ENCODE measurements at regions not wholly inside any gene's neighbourhood (a gene's known extent, or its start where the extent isn't known, plus 50 kb on each side); places are given as distances from the start of the nearest gene placed in this dataset.

DNA sequence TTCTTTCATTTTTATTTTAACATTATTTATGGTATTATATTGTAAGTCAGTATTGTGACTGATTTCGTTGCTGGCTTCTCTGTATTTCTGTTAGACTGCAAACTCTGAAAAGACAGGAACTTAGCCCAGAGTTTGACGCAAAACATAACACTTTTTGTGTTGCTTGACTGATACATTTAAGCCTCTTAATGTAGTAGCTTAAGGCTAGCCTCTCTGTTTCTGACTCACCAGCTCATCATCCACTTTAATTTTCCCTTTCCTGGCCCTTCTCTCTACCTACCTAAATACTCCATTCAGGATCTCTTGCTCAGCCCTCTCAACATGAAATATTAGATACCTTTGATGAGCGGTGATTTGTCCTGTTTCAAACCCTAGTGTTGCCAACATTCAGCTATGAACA lies 420.6 kb downstream of the LRFN5 start:
- no peak overlapping the region for H3K4me2 ChIP-seq (ENCODE audit: low read length)
- no peak overlapping the region for H3K27ac ChIP-seq (ENCODE audit: low read depth, low read length)
- no peaks in the 10 kb centered on the region for H3K79me2 ChIP-seq (ENCODE audit: control insufficient read depth, low read length)
- H3K36me3 ChIP-seq (ENCODE audit: control insufficient read depth, low read length), result no peaks in the 10 kb centered on the region
- H3K4me3 ChIP-seq (ENCODE audit: low read length), result no peak overlapping the region
- H3K9me2 ChIP-seq (replicated peaks; ENCODE audit: control insufficient read depth, low read length), result no peaks in the 10 kb centered on the region
- H3F3A ChIP-seq (ENCODE audit: control insufficient read depth, insufficient read depth), result no peaks in the 10 kb centered on the region
- no peaks in the 10 kb centered on the region for H3K27me3 ChIP-seq (ENCODE audit: control insufficient read depth, low read length)
- no peak for TF ChIP-seq CTCF (IDR thresholded peaks at IDR 0.05; ENCODE audit: low read depth, low read length, poor library complexity, severe bottlenecking)
- no peak for TF ChIP-seq EZH2phosphoT487 (IDR thresholded peaks at IDR 0.05; ENCODE audit: borderline replicate concordance, low read length)
- peaks cover 23% of the 10 kb centered on the region for H3K4me1 ChIP-seq (ENCODE audit: control insufficient read depth, low read length)
- no peaks in the 10 kb centered on the region for H4K20me1 ChIP-seq (ENCODE audit: control insufficient read depth, insufficient read depth, low read depth, low read length)
- H3K9me3 ChIP-seq (ENCODE audit: control insufficient read depth, insufficient read depth, low read length), result no peaks in the 10 kb centered on the region

DNA sequence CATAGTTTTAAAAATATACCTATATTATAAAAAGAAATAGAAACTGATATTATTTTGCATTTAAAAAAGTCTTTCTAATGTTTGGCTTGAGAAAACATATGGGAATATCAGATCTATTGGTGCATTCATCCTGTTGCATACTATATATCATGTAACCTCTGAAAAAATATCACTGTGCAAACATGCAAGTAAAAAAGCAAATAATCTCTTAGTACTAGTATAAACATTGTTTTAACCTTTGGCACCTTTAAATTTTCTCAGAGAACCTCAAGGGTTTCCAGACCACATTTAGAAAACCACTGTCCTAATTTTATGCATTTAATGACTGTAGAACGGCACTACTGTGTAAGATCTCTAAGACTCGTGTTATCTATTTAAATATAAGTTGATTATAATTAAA lies 416.8 kb downstream of the LRFN5 start:
- no peaks in the 10 kb centered on the region for H3F3A ChIP-seq (ENCODE audit: control insufficient read depth, insufficient read depth)
- H3K9me3 ChIP-seq (ENCODE audit: control insufficient read depth, insufficient read depth, low read length), result no peaks in the 10 kb centered on the region
- H3K4me1 ChIP-seq (ENCODE audit: control insufficient read depth, low read length), result peaks cover 46% of the 10 kb centered on the region
- H3K36me3 ChIP-seq (ENCODE audit: control insufficient read depth, low read length), result no peaks in the 10 kb centered on the region
- no peaks in the 10 kb centered on the region for H4K20me1 ChIP-seq (ENCODE audit: control insufficient read depth, insufficient read depth, low read depth, low read length)
- no peak overlapping the region for H3K4me3 ChIP-seq (ENCODE audit: low read length)
- H3K79me2 ChIP-seq (ENCODE audit: control insufficient read depth, low read length), result no peaks in the 10 kb centered on the region
- no peaks in the 10 kb centered on the region for H3K9me2 ChIP-seq (replicated peaks; ENCODE audit: control insufficient read depth, low read length)
- no peak overlapping the region for H3K27ac ChIP-seq (ENCODE audit: low read depth, low read length)
- TF ChIP-seq CTCF (IDR thresholded peaks at IDR 0.05; ENCODE audit: low read depth, low read length, poor library complexity, severe bottlenecking), result no peak
- no peak for TF ChIP-seq EZH2phosphoT487 (IDR thresholded peaks at IDR 0.05; ENCODE audit: borderline replicate concordance, low read length)
- H3K4me2 ChIP-seq (ENCODE audit: low read length), result no peak overlapping the region
- H3K27me3 ChIP-seq (ENCODE audit: control insufficient read depth, low read length), result no peaks in the 10 kb centered on the region

DNA sequence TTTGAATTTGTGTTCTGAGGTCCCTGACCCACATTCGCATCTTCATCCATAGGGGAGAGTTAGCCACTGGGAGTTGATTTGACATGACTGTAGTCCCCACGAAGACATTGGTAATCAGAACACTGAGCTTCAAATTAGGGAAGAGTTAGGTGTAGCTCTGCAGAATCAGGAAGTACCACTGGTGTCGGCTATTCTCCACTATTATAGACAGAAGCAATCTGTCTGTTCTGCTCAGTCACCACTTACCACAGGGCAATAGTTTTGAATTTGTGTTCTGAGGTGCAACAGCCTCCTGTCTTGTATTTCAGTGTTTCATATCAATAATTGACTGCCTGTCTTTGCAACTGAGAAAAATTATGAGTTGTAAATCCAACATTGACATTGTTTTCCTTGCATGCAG lies 407.6 kb downstream of the LRFN5 start:
- TF ChIP-seq EZH2phosphoT487 (IDR thresholded peaks at IDR 0.05; ENCODE audit: borderline replicate concordance, low read length), result no peak
- no peak for TF ChIP-seq CTCF (IDR thresholded peaks at IDR 0.05; ENCODE audit: low read depth, low read length, poor library complexity, severe bottlenecking)
- H3K4me3 ChIP-seq (ENCODE audit: low read length), result 0 out of 2 replicates have a peak overlapping the region, but pooled peaks have one; percentile 27
- H4K20me1 ChIP-seq (ENCODE audit: control insufficient read depth, insufficient read depth, low read depth, low read length), result no peaks in the 10 kb centered on the region
- H3K27ac ChIP-seq (ENCODE audit: low read depth, low read length), result no peak overlapping the region
- H3K27me3 ChIP-seq (ENCODE audit: control insufficient read depth, low read length), result no peaks in the 10 kb centered on the region
- H3K9me2 ChIP-seq (replicated peaks; ENCODE audit: control insufficient read depth, low read length), result no peaks in the 10 kb centered on the region
- no peaks in the 10 kb centered on the region for H3K79me2 ChIP-seq (ENCODE audit: control insufficient read depth, low read length)
- H3K4me2 ChIP-seq (ENCODE audit: low read length), result peak overlapping the region; percentile 23
- H3K4me1 ChIP-seq (ENCODE audit: control insufficient read depth, low read length), result peaks cover 46% of the 10 kb centered on the region
- H3F3A ChIP-seq (ENCODE audit: control insufficient read depth, insufficient read depth), result no peaks in the 10 kb centered on the region
- H3K36me3 ChIP-seq (ENCODE audit: control insufficient read depth, low read length), result no peaks in the 10 kb centered on the region
- H3K9me3 ChIP-seq (ENCODE audit: control insufficient read depth, insufficient read depth, low read length), result no peaks in the 10 kb centered on the region

DNA sequence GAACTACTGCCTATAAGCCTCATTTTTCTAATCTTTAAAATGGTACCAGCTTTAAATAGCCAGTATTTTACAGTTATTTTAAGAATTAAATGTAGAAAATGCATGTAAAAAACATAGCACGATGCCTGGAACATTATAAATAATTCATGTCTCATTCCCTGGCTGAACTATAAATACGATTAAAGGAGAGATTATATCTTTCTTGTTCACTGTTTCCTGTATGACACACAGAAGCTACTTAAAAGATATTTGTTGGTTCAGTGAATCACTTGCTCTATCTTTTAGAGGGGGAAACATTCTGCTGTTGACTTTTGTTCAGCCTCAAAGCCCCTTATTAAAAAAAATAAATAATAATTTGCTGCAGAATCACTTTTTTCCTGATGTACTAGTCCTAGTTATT lies 406.9 kb downstream of the LRFN5 start:
- Histone ChIP-seq H3F3A (ENCODE audit: control insufficient read depth, insufficient read depth) (no peaks in the 10 kb centered on the region), H3K9me2 (replicated peaks; ENCODE audit: control insufficient read depth, low read length) (no peaks in the 10 kb centered on the region), H3K27ac (ENCODE audit: low read depth, low read length) (no peak overlapping the region), H3K27me3 (ENCODE audit: control insufficient read depth, low read length) (no peaks in the 10 kb centered on the region), H3K4me2 (ENCODE audit: low read length) (no peak overlapping the region; the same call in 1 of the 2 replicates), H3K4me3 (ENCODE audit: low read length) (no peak overlapping the region), H3K36me3 (ENCODE audit: control insufficient read depth, low read length) (no peaks in the 10 kb centered on the region), H3K4me1 (ENCODE audit: control insufficient read depth, low read length) (peaks cover 40% of the 10 kb centered on the region), H3K9me3 (ENCODE audit: control insufficient read depth, insufficient read depth, low read length) (no peaks in the 10 kb centered on the region), H4K20me1 (ENCODE audit: control insufficient read depth, insufficient read depth, low read depth, low read length) (no peaks in the 10 kb centered on the region), H3K79me2 (ENCODE audit: control insufficient read depth, low read length) (no peaks in the 10 kb centered on the region)
- TF ChIP-seq EZH2phosphoT487 (IDR thresholded peaks at IDR 0.05; ENCODE audit: borderline replicate concordance, low read length), result no peak
- no peak for TF ChIP-seq CTCF (IDR thresholded peaks at IDR 0.05; ENCODE audit: low read depth, low read length, poor library complexity, severe bottlenecking)
